K562 (cell line): ENCODE measurements at regions not wholly inside any gene's neighbourhood (a gene's known extent, or its start where the extent isn't known, plus 50 kb on each side); places are given as distances from the start of the nearest gene placed in this dataset.

ENCODE experiments used
- HNRNPL ChIP-seq: fragments of 200-400 bp; formaldehyde crosslinking; IDR thresholded peaks from 2 replicates; pipeline ENCODE4 v1.6.1; 2017; ENCODE audit warnings: low read depth, mild to moderate bottlenecking, low read length
- OTX1 ChIP-seq: fragments of 450-650 bp; formaldehyde crosslinking; IDR thresholded peaks from 2 replicates; pipeline ENCODE4 v1.4.0; 2022; ENCODE audit warnings: mild to moderate bottlenecking
- SMAD4 ChIP-seq: fragments of 250-450 bp; sonication (Bioruptor Pico); conservative IDR thresholded peaks from 2 replicates; pipeline ENCODE4 v1.8.0; 2021; ENCODE audit warnings: inconsistent platforms, mild to moderate bottlenecking, moderate library complexity
- TCF15 ChIP-seq: fragments of 250-450 bp; sonication (Bioruptor Pico); IDR thresholded peaks from 2 replicates; pipeline ENCODE4 v1.8.0; 2022; ENCODE audit warnings: moderate library complexity, mild to moderate bottlenecking, inconsistent platforms
- ZFX ChIP-seq: sonication (generic); formaldehyde crosslinking; IDR thresholded peaks from 2 replicates; pipeline ENCODE4 v1.8.0; 2022; ENCODE audit warnings: mild to moderate bottlenecking, missing genetic modification reagents, moderate library complexity
- ZNF175 ChIP-seq: fragments of 200-800 bp; sonication (Bioruptor generic); IDR thresholded peaks from 2 replicates; pipeline ENCODE4 v1.6.1; 2016; ENCODE audit warnings: low read depth, mild to moderate bottlenecking, missing genetic modification characterization, missing compliant biosample characterization
- ZNF398 ChIP-seq: fragments of 250-450 bp; sonication (Bioruptor Pico); IDR thresholded peaks from 2 replicates; pipeline ENCODE4 v1.8.0; 2021; ENCODE audit warnings: moderate library complexity, mild to moderate bottlenecking, inconsistent platforms
- TF ChIP-seq, protein P1 (sequence below), 2 experiments: fragments of 150-350 bp in 1 of 2; IDR thresholded peaks; 2 replicates each; pipeline ENCODE4 v1.6.1; 2012 to 2016; ENCODE audit warnings: low read depth in 2 of 2, low read length in 2 of 2, mild to moderate bottlenecking in 1 of 2, moderate library complexity in 1 of 2

DNA sequence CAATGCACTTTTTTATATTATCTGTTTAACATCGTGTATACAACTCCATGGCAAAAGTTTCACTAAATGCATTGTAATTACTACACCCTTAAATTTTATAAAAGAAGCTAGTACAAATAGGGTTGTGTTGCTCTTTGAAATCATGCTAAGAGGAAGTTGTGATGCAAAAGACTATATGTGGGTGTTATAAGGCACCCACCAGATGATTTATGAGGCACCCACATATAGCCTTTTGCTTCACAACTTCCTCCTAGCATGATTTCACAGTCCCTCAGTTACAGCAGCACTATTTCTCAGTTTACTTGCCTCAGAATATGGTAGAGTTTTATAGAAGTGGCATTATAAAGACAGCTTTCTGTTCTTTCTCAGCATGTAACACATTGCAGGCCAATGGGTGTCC lies 277.3 kb upstream of the DOK6 start (continued):
- TF ChIP-seq TCF15 (CRISPR knock-in tag) (no peak), ZNF175 (CRISPR knock-in tag) (no peak), SMAD4 (no peak), OTX1 (no peak), HNRNPL (no peak), ZNF398 (no peak), ZFX (CRISPR knock-in tag) (no peak)
- TF ChIP-seq, protein P1, sequence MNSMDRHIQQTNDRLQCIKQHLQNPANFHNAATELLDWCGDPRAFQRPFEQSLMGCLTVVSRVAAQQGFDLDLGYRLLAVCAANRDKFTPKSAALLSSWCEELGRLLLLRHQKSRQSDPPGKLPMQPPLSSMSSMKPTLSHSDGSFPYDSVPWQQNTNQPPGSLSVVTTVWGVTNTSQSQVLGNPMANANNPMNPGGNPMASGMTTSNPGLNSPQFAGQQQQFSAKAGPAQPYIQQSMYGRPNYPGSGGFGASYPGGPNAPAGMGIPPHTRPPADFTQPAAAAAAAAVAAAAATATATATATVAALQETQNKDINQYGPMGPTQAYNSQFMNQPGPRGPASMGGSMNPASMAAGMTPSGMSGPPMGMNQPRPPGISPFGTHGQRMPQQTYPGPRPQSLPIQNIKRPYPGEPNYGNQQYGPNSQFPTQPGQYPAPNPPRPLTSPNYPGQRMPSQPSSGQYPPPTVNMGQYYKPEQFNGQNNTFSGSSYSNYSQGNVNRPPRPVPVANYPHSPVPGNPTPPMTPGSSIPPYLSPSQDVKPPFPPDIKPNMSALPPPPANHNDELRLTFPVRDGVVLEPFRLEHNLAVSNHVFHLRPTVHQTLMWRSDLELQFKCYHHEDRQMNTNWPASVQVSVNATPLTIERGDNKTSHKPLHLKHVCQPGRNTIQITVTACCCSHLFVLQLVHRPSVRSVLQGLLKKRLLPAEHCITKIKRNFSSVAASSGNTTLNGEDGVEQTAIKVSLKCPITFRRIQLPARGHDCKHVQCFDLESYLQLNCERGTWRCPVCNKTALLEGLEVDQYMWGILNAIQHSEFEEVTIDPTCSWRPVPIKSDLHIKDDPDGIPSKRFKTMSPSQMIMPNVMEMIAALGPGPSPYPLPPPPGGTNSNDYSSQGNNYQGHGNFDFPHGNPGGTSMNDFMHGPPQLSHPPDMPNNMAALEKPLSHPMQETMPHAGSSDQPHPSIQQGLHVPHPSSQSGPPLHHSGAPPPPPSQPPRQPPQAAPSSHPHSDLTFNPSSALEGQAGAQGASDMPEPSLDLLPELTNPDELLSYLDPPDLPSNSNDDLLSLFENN (IDR thresholded peaks at IDR 0.05; ENCODE audit: low read depth in 2 of 2, low read length in 2 of 2) = no peak
- TF ChIP-seq, all 486 proteins: peak for 0
